GM21825 (cell line): ENCODE measurements at regions not wholly inside any gene's neighbourhood (a gene's known extent, or its start where the extent isn't known, plus 50 kb on each side); places are given as distances from the start of the nearest gene placed in this dataset.

Source experiments
- ATAC-seq: cut with Tn5 transposase; IDR thresholded peaks from one replicate; pipeline ENCODE4 v1.9.1; 2021; ENCODE audit warnings: mild to moderate bottlenecking, moderate library complexity; ENCODE audit not compliant: unreplicated experiment

DNA sequence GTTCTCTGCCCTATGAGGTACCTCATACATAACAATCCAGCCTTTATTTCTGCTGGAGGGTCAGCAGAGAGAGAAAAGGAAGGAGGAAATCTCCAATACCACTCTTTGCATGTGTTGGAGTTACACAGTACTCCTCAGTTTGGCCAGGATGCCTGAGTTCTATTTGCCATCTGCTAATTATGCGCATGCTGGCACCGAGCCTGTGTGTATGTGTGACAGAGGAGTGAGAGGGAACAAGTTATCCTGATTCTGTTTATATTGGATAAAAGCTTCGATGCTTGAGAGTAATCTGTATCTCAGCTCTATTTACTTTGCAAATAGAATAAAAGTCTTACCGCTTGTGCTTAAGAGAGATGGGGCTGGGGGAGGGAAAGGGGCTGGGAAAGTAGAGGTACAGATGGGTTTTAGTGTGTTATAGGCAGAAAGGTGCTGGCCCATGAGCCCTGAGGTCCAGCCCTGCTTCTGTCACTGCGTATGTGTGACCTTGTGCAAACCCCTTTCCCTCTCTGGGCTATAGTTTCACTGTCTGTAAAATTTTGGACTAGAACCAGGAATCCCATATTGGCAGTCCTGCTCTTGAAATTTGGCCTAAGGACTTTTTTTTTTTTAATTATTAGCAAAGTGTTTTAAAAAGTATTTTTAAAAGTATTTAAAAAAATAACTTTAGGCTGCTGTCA is 54.5 kb upstream of the PLXNA2 start:
- ATAC-seq, result no peak

DNA sequence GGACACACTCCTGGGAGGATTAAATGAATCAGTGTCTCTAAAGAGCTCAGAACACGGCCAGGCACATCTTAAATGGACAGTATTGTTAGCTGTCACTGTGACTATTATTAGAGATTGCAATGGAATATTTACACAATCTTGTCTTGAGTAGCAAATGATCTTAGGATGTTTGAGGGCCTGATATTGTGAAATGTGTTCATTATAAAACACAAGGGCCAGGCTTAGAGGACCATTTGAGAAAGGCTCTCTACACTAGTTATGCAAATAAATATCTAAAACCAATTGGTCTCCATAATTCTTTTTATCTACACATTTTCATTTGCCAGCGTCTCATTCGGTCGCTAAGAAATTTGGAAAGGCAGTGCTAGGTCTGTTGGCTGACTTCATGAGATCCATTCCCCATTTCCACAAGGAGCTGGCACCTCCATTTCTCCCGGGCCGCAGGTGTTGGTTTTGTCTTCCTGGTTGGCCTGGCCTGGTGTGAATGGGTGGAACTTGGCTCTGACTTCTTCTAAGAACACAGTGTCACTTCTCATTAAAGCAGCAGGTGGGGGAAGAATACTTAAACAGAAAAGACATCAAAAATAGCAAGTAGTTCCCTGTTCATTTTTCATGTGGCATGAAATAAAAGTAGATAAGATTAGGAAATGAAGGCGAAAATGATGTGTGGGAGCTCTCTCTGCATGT is 56.0 kb upstream of the PLXNA2 start:
- ATAC-seq, result no peak

DNA sequence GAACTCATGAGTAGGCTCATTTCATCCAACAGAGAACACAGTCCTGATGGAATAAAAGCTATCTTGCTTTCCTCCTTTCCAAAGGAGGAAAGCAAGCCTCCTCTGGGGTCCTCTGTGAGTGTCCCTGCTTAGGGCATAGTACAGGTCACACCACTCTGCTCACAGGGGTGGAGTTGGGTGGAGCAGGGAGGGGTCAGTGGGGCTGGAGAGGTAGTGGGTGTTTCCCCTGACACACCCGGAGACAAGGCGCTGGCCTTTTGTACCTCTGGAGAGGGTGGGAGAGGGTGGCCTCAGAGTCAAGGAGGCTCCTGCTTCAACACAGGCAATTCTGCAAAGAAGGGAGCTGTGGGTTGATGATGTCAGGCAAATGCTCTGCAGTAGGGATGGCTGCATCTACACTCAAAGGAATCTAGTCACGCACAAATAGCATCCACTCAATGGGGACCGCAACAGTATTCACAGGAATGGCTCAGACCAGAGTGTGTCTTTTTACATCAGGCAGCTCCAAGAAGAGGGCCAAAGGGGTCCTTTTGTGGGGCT is 58.6 kb upstream of the PLXNA2 start:
- ATAC-seq, result no peak

DNA sequence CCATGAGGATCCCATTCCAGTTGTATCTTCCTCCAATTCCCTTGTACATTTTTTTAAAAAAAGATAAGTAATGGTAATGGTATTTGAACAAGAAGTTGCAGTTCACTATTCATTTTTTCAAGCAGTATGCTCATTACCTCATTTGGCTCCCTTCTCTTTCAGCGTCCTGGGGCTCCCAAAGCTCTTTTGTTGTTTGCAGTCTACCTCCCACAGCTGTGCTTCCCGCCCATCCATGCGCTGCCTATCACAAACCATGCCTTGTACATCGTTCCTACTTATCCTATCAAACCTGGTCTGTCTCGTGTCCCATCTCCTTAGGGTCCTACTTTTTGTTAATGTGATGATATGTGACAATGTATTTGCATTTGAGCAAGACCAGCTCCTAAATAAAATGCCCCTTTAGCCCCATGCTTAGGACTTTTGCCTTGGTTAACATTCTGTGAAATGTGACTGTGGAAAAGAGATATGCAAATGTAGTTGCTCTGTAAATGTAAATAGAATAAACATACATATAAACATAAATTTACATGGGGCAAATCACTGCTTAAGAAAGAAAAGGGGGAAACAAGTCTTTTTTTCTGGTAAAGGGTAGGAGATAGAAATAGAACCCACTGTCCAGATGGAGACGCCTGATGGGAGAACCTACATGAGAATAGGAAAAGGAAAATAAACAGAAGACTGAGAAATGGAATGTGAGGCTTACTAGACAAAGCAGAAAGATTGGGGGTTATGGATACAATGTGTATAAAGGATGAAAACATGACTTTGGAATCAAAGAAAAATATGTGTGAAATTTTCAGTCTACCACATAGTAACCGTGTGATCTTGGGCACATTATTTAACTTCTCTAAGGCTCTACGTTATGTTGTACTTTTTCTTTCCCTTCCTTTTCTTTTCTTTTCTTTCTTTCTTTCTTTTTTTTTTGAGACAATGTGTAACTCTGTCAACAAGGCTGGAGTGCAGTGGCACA is 59.8 kb upstream of the PLXNA2 start:
- ATAC-seq, result no peak

DNA sequence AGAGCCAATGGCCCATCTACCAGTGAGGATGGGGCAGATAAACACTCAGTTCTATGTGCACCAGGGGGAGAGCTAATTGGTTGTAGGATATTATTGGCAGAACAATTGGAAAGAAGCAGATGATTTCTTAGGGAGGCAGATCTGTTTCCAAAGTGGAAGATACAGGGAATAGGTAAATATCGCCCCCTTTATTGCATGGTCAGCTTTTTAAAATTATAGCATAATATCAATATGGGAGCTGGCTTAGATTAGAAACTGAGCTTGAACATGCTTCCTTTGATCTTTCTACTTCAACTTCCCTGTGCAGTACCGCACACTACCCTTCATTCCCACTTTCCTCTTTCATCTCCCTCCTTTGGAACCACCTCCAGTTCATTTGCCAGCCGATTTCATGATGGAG is 64.0 kb upstream of the PLXNA2 start:
- ATAC-seq, result no peak

DNA sequence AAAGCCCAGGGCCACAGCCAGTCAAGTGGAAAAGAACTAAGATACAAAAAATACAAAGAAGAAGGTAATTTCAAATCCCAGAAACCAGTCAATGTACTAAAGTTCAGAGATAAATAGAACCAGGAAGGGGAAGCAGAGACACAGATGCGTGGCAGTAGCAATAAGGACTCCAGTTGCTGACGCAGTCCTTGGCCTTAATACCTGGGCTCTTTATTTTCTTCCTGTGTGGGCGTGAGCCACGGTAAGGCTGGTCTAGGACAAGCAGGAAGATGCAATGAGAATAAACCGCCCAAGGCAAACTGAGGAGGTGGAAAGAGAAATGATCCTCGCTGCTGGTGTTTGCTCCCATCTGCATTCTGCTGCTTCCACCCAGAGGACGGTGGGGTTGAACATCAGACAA is 65.6 kb upstream of the PLXNA2 start:
- no peak for ATAC-seq

DNA sequence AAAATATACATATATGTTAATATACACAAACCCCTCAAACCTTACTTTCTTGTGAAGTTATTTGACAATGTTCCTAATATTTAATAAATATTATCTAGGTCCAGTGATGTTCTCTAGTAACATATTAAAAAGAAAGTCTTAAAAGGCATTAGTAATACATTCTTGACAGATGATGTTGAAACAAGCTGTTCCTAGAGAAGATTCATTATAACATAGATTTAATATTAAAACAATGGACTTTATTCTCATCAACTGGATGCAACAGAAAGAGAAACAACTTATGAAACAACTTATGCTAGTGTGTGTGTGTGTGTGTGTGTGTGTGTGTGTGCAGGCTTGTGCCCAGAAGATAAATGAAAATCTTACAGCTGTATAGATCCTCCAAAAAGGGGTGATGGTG is 68.5 kb upstream of the PLXNA2 start:
- ATAC-seq, result no peak

DNA sequence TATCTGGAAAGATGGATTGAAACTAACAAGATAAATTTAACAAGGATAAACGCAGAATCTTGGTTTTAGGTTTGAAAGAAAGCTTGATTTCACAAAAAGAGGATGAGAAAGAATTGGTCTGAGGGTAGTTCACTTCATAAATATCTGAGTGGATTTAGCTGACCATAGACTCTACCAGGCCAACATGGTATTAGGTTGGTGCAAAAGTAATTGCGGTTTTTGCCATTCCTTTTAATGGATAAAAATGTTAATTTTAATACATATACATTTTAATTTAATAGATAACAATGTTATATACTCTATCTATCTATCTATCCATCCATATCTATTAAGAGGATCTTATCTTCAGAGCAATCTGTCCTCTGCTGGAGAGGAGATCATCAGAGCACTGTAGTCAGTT is 70.2 kb upstream of the PLXNA2 start:
- ATAC-seq, result no peak

DNA sequence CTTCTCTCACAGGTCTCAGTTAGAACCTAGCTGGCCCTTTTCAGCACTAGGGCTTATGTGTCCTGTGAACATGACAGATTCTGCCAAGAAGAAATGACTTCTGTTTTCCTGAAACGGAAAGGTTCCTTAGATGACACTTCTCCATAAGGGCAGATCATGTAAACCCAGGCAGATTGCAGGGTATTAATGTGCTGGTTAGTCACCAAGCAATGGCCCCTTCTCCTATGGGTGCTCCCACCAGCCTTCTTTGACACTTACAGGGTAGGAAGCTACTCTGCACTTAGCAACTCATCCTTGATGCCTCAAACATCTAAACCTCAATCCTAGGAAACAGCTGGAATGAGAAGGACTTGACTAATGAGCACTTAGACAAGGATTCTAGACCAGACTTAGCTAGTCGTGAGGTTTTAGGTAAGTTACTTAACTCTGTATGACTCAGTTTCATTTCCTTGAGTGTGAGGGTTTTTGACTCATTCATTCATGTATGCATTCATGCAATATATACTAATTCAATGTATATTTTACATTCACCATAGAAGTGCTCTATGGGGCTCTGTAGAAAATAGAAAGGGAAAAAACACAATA is 74.1 kb upstream of the PLXNA2 start:
- no peak for ATAC-seq

DNA sequence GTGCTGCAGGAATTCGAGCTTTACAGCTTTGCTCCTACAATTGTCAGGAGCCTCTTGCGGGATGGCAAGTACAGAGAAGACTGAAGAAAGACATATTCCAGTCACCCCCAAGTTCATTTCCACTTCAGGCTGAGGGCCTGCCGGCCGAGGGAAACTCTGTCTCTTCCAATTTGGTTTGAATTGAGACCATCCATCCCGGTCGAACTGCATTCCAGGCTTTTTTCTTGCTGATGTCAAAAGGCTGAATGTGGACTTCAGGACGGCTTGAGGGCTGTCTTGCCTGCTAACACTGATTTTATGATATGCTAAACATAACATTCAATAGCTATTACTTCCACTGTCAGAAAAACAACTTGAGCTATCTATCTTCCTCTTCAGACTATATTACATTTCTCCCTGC is 79.8 kb upstream of the PLXNA2 start:
- ATAC-seq, result no peak

DNA sequence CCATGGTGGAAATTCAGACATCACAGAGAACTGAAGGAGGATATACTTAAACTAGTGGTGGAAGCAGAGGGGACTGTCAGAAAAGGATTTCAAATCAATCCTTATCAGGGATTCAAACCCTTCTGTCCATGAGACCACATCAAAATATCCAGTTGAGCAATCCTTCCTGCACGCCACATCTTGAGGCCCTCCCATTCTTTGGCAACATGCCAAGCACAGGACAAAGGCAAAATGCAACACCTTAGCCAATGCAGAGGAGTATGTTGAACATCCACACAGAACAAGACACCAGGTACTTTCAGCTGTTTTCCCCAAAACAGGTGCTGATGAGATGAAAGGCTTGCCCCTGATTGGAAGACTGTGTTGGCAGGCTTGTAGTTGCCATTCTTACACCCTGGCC is 81.8 kb upstream of the PLXNA2 start:
- no peak for ATAC-seq

DNA sequence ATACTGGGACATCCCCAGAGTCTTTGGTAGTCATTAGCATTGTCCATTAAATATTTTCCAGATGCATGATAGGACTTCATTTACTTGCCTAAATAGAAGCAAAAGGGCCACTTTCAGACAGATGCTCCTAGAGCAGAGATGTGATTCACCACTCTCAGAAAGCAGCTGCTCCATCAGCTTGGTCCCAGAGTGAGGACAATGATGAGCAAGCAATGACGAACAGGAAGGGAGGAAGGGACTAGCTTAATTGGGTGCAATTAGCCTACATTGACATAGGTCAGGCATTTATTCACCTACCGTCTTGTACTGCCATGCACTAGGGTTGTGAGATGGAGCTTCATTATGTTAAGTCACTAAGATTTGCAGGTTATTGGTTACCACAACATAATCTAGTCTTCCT is 85.1 kb upstream of the PLXNA2 start:
- ATAC-seq, result no peak

DNA sequence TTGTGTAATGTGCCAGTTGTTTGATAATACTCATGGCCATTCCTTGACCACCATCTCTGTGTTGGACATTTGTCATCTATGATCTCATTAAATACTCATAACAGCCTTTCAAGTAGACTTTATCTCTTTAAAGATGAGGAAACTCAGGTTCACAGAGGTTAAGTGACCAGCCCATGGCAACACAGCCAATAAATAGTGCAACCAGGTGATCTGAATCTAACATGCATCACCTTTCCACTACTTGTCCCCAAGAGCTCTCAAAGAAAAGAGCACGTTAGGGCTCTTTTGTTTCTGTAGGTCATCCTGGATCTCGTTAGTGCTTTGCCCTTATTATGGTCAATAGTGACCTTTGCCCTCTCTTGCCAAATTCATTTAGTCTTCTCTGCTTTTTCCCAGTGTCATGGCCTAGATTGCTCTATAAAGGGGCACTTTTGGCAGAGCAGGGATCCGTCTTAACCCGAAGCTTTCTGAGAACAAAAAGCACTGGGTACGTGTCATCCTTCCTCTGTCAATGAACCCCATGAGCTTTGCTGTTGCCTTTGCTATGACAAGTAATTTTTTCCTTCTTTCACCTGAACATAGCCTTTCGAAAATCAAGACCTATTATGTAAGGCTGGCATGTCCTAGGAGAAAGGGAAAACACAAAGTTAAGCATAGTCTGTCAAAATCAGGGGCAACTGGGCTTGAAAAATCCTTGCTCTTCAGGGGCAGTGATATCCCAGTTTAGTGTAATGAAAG is 88.0 kb upstream of the PLXNA2 start:
- no peak for ATAC-seq

DNA sequence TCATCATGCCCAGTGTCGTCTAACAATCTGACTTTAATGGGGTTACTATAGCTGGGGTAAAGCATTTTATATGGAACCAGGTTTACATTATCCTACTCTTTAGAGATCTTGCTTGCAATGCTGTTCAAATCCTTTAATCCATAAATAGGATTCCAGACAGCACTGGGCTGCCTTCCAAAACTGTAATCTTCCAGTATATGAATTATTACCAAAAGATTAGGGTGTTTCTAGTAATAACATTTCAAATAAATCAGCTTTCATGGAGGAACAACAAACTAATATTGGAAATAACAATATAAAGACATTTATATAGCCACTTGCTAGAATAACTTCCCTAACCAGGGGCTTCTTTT is 88.6 kb upstream of the PLXNA2 start:
- ATAC-seq, result no peak

DNA sequence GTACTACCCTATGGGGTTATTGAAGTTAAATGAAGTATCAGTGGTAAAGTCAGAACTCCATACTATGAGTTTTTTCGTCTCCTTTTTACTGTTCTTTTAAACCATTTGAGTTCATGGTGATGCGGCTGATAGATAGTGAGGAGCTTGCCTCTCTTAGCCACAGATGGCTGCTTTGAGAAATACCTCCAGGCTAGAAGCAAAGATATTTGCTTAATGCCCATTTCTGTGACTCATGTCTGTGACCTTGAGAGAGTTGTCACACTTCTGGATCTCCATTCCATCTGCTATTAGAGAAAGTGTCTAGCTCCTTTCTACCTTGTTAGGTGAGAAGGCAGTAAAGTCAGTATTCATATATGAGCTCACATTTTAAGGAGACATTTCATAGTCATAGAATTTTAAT is 89.5 kb upstream of the PLXNA2 start:
- no peak for ATAC-seq

DNA sequence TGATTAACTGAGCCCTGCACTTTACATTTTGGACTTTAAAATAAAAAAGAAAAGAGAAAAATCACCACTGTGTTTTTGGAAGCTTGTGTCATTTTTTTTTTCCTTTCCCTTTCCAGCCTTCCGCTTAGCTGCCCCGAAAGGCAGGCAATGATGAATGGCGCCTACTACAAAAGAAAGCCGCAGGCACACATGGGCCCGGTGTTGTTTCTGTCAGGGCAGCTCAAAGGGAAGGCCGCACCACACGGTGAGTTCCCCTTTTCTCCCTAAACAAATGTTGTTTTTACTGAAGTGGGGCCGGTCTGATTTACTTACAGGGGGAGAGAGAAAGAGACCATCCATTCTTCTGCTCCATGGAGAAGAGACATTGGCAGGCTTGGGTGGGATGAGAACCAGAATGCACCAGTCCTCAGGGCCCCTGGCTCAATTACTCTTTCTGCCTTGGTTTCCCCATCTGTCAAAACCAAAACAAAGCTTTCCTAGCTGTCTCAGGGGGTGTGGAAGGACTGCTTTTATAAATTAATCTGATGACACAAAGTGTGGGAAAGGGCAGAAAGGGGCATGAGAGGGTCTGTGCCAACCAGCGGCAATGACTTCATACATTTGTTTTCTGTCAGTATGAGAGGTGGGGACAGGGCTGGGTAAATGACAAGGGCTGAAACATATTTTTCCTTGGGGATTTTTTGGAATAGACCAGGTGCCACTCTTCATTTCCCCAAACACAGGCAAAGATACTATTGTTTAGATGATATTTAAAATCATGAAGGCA is 91.4 kb upstream of the PLXNA2 start:
- ATAC-seq, result no peak

DNA sequence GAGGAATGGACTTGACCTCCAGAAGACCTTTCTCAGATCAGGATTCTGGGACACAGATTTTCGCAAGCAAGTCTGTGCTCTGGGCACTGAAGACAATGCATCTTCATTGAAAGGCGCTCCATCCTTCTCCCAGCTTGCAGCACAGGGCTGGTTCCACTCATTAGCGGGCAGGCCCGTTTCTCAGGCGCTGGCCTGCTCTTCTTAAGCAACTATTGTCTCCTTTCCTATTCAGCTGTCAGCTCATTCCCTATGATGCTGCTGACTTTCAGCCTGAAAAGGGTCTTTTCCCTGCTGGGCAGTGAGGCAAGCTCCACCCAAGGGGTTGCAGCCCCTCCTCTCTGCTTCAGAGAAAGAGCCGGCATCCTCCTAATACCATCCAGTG is 91.9 kb upstream of the PLXNA2 start:
- ATAC-seq, result no peak

DNA sequence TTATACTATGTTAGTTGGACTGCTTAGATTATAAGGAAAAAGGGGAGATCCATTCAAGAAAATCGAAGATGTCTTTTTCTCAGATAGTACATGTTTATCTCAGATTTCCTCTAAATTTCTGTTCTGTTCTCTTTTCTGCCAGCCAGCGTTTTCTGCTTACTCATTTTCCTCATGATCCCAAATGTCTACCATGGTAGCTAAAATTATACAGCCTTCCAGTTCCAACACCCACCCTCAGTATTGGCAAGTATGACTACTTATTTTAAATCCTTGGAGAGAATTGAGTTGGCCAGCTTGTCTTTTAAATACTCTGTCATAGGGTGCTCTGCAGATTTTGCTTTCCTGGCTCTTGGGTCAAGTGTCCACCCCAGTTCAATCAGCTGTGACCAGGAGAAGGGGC is 95.7 kb upstream of the PLXNA2 start:
- ATAC-seq, result no peak

DNA sequence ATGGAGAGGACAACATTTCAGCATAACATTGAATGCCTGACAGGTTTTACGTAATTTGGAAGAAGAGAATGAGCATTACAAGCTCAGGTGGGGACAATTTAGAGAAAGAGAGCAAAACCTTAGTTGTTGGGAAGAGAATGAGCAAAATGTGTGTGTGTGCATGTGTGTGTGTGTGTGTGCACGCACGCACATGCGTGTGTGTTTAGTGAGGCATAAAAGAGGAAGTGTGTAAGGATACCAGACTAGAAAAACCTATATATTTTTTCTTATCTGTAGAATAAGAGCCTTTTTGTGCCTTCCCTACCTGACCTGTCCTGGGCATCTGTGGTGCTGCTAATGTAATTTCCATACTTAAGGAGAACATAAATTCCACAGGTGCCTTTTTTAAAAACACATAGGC is 99.0 kb upstream of the PLXNA2 start:
- no peak for ATAC-seq
